ENCODE measurements at regions not wholly inside any gene's neighbourhood (a gene's known extent, or its start where the extent isn't known, plus 50 kb on each side); places are given as distances from the start of the nearest gene placed in this dataset.
A peak's percentile ranks its signal among the peaks of the same experiment; 100 is the strongest.
"Not testable (repeated sequence)": the region's sequence is repeated elsewhere in the genome, so short reads cannot be mapped to it uniquely, and the experiment has no call there.

- TF ChIP-seq CTCF (IDR thresholded peaks at IDR 0.05): no peak
- no peak for TF ChIP-seq POLR2AphosphoS5 (IDR thresholded peaks at IDR 0.05; ENCODE audit: low read depth, low read length)
- TF ChIP-seq, protein P1, sequence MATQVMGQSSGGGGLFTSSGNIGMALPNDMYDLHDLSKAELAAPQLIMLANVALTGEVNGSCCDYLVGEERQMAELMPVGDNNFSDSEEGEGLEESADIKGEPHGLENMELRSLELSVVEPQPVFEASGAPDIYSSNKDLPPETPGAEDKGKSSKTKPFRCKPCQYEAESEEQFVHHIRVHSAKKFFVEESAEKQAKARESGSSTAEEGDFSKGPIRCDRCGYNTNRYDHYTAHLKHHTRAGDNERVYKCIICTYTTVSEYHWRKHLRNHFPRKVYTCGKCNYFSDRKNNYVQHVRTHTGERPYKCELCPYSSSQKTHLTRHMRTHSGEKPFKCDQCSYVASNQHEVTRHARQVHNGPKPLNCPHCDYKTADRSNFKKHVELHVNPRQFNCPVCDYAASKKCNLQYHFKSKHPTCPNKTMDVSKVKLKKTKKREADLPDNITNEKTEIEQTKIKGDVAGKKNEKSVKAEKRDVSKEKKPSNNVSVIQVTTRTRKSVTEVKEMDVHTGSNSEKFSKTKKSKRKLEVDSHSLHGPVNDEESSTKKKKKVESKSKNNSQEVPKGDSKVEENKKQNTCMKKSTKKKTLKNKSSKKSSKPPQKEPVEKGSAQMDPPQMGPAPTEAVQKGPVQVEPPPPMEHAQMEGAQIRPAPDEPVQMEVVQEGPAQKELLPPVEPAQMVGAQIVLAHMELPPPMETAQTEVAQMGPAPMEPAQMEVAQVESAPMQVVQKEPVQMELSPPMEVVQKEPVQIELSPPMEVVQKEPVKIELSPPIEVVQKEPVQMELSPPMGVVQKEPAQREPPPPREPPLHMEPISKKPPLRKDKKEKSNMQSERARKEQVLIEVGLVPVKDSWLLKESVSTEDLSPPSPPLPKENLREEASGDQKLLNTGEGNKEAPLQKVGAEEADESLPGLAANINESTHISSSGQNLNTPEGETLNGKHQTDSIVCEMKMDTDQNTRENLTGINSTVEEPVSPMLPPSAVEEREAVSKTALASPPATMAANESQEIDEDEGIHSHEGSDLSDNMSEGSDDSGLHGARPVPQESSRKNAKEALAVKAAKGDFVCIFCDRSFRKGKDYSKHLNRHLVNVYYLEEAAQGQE (IDR thresholded peaks at IDR 0.05; ENCODE audit: insufficient read depth in 1 of 2, low read depth in 2 of 2, low read length in 1 of 2): no peak
- TF ChIP-seq SIN3A (IDR thresholded peaks at IDR 0.05; ENCODE audit: borderline replicate concordance, insufficient read depth, low read depth, low read length): no peak
- no peak for TF ChIP-seq TCF7L2 (IDR thresholded peaks at IDR 0.05; ENCODE audit: low read depth, low read length)
- H3K27ac ChIP-seq (ENCODE audit: low read length): no peak overlapping the region
- DNase-seq (ENCODE audit: low read depth, low spot score) (no peak), ATAC-seq (peak; percentile 38)
- POLR2A ChIA-PET: interaction anchor here (0.5 kb wide), 1 partner anchor 39 kb away, joined by 4 read pairs; no protein-coding TSS in a partner anchor
- intact Hi-C loops (cut with micrococcal nuclease; ENCODE audit: unreplicated experiment): no loop called here
- no TSS peak for BruUV-seq (replicated peaks)
- H3K27me3 ChIP-seq (ENCODE audit: control insufficient read depth, insufficient read depth, low read length): no peaks in the 10 kb centered on the region
- CTCF ChIA-PET: interaction anchor here (0.6 kb wide), 1 partner anchor 310 kb away, joined by 3 read pairs; no protein-coding TSS in a partner anchor
- no peaks in the 10 kb centered on the region for H3K36me3 ChIP-seq (ENCODE audit: control insufficient read depth, insufficient read depth, low read length)
- in situ Hi-C loops (cut with HindIII; ENCODE audit: low pct_unique_long_range_greater_than_20kb, low sequenced_read_pairs): no loop called here
- H3K9me3 ChIP-seq (ENCODE audit: control insufficient read depth, insufficient read depth, low read depth, low read length): no peaks in the 10 kb centered on the region
- no peaks in the 10 kb centered on the region for H3K4me1 ChIP-seq (ENCODE audit: control insufficient read depth, insufficient read depth, low read length)
- no peak overlapping the region for H3K4me3 ChIP-seq (ENCODE audit: low read depth in 2 of 2, low read length in 2 of 2)
Observed at GRCh38 chr6:144528743-144529425, 243.7 kb downstream of the UTRN start.

DNA sequence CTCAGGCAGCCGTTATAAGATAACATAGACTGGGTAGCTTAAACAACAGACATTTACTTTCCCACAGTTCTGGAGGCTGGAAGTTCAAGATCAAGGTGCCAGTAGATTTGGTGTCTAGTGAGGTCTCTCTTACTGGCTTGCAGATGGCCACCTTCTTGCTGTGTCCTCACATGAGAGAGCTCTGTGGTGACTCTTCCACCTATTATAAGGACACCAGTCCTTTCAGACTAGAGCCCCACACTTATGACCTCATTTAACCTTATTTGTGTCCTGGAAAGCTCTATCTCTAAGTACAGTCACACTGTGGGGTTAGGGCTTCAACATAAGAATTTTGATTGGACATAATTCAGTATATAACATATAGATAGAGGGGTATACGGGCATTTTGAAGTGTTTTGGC, 245.0 kb downstream of the UTRN start:
- TF ChIP-seq POLR2AphosphoS5 (IDR thresholded peaks at IDR 0.05; ENCODE audit: low read depth, low read length) (no peak), SIN3A (IDR thresholded peaks at IDR 0.05; ENCODE audit: borderline replicate concordance, insufficient read depth, low read depth, low read length) (no peak), CTCF (IDR thresholded peaks at IDR 0.05) (no peak), TCF7L2 (IDR thresholded peaks at IDR 0.05; ENCODE audit: low read depth, low read length) (no peak)
- TF ChIP-seq, protein P1 (IDR thresholded peaks at IDR 0.05; ENCODE audit: insufficient read depth in 1 of 2, low read depth in 2 of 2, low read length in 1 of 2): no peak
- BruUV-seq (replicated peaks): no TSS peak
- POLR2A ChIA-PET: no interaction called here
- no peaks in the 10 kb centered on the region for H3K36me3 ChIP-seq (ENCODE audit: control insufficient read depth, insufficient read depth, low read length)
- no peak for ATAC-seq
- CTCF ChIA-PET: no interaction called here
- no peak overlapping the region for H3K27ac ChIP-seq (ENCODE audit: low read length)
- H3K27me3 ChIP-seq (ENCODE audit: control insufficient read depth, insufficient read depth, low read length): no peaks in the 10 kb centered on the region
- no peaks in the 10 kb centered on the region for H3K4me1 ChIP-seq (ENCODE audit: control insufficient read depth, insufficient read depth, low read length)
- no peaks in the 10 kb centered on the region for H3K9me3 ChIP-seq (ENCODE audit: control insufficient read depth, insufficient read depth, low read depth, low read length)
- intact Hi-C loops (cut with micrococcal nuclease; ENCODE audit: unreplicated experiment) (no loop called here), in situ Hi-C loops (cut with HindIII; ENCODE audit: low pct_unique_long_range_greater_than_20kb, low sequenced_read_pairs) (no loop called here)
- H3K4me3 ChIP-seq (ENCODE audit: low read depth in 2 of 2, low read length in 2 of 2): no peak overlapping the region
- no peak for DNase-seq (ENCODE audit: low read depth, low spot score)

GRCh38 chr6:144532238-144532637, 247.1 kb downstream of the UTRN start:
- H3K4me1 ChIP-seq (ENCODE audit: control insufficient read depth, insufficient read depth, low read length); H3K9me3 ChIP-seq (ENCODE audit: control insufficient read depth, insufficient read depth, low read depth, low read length); POLR2A ChIA-PET; ATAC-seq; H3K36me3 ChIP-seq (ENCODE audit: control insufficient read depth, insufficient read depth, low read length); BruUV-seq (replicated peaks); H3K27me3 ChIP-seq (ENCODE audit: control insufficient read depth, insufficient read depth, low read length); CTCF ChIA-PET; H3K4me3 ChIP-seq (ENCODE audit: low read depth in 2 of 2, low read length in 2 of 2); intact Hi-C loops (cut with micrococcal nuclease; ENCODE audit: unreplicated experiment); in situ Hi-C loops (cut with HindIII; ENCODE audit: low pct_unique_long_range_greater_than_20kb, low sequenced_read_pairs); DNase-seq (ENCODE audit: low read depth, low spot score); H3K27ac ChIP-seq (ENCODE audit: low read length): not testable (repeated sequence)
